ENCODE measurements at regions not wholly inside any gene's neighbourhood (a gene's known extent, or its start where the extent isn't known, plus 50 kb on each side); places are given as distances from the start of the nearest gene placed in this dataset.

DNA sequence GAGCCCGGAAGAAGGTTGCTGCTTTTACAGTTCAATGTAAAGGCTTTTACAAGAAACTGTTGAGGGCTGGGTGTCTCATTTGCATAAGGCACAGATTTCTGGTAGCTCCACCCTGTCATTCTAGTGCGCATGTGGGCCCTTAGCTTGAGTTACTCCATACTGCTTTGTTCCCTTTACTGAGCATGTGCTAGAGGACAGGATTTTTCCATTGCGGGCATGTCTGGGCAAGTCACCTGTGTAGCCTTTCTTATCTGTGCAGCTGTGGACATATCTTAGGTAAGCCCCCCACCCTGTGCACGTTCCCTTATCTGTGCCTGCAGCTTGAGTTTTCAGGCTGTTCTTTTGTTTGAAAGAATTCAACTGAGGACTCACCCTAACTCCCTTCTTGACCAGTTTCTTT is 56.2 kb upstream of the ARHGAP5 start (continued):
- TF ChIP-seq ZNF609 (CRISPR knock-in tag; IDR thresholded peaks at IDR 0.05; ENCODE audit: borderline replicate concordance) (no peak), SIN3B (IDR thresholded peaks at IDR 0.05; ENCODE audit: low read depth) (no peak), E2F6 (IDR thresholded peaks at IDR 0.05; ENCODE audit: borderline replicate concordance in 1 of 2, extremely low read depth in 1 of 2, insufficient read depth in 1 of 2, insufficient read length in 1 of 2, low read depth in 1 of 2, low read length in 1 of 2, poor library complexity in 1 of 2, severe bottlenecking in 1 of 2) (no peak), FOS (IDR thresholded peaks at IDR 0.05; ENCODE audit: extremely low read depth, insufficient read length) (no peak), FOXA1 (IDR thresholded peaks at IDR 0.05; ENCODE audit: borderline replicate concordance) (no peak), ZFP30 (CRISPR knock-in tag; IDR thresholded peaks at IDR 0.05; ENCODE audit: borderline replicate concordance) (no peak; the same call in 1 of the 2 replicates), RUNX1 (IDR thresholded peaks at IDR 0.05; ENCODE audit: low read depth) (no peak), PTTG1 (tag; IDR thresholded peaks at IDR 0.05; ENCODE audit: low read depth) (peak; percentile 95), HMG20B (CRISPR knock-in tag; IDR thresholded peaks at IDR 0.05) (no peak), NR2C1 (IDR thresholded peaks at IDR 0.05) (no peak), NR2C1 (tag; IDR thresholded peaks at IDR 0.05) (peak; percentile 92), ZNF586 (CRISPR knock-in tag; conservative IDR thresholded peaks at IDR 0.05) (no peak; the same call in 1 of the 2 replicates), ZNF347 (CRISPR knock-in tag; IDR thresholded peaks at IDR 0.05; ENCODE audit: low read depth) (no peak)
- TF ChIP-seq, protein P1, sequence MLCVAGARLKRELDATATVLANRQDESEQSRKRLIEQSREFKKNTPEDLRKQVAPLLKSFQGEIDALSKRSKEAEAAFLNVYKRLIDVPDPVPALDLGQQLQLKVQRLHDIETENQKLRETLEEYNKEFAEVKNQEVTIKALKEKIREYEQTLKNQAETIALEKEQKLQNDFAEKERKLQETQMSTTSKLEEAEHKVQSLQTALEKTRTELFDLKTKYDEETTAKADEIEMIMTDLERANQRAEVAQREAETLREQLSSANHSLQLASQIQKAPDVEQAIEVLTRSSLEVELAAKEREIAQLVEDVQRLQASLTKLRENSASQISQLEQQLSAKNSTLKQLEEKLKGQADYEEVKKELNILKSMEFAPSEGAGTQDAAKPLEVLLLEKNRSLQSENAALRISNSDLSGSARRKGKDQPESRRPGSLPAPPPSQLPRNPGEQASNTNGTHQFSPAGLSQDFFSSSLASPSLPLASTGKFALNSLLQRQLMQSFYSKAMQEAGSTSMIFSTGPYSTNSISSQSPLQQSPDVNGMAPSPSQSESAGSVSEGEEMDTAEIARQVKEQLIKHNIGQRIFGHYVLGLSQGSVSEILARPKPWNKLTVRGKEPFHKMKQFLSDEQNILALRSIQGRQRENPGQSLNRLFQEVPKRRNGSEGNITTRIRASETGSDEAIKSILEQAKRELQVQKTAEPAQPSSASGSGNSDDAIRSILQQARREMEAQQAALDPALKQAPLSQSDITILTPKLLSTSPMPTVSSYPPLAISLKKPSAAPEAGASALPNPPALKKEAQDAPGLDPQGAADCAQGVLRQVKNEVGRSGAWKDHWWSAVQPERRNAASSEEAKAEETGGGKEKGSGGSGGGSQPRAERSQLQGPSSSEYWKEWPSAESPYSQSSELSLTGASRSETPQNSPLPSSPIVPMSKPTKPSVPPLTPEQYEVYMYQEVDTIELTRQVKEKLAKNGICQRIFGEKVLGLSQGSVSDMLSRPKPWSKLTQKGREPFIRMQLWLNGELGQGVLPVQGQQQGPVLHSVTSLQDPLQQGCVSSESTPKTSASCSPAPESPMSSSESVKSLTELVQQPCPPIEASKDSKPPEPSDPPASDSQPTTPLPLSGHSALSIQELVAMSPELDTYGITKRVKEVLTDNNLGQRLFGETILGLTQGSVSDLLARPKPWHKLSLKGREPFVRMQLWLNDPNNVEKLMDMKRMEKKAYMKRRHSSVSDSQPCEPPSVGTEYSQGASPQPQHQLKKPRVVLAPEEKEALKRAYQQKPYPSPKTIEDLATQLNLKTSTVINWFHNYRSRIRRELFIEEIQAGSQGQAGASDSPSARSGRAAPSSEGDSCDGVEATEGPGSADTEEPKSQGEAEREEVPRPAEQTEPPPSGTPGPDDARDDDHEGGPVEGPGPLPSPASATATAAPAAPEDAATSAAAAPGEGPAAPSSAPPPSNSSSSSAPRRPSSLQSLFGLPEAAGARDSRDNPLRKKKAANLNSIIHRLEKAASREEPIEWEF (CRISPR knock-in tag; IDR thresholded peaks at IDR 0.05) = no peak
